ENCODE measurements at regions not wholly inside any gene's neighbourhood (a gene's known extent, or its start where the extent isn't known, plus 50 kb on each side); places are given as distances from the start of the nearest gene placed in this dataset.
"Not testable (repeated sequence)": the region's sequence is repeated elsewhere in the genome, so short reads cannot be mapped to it uniquely, and the experiment has no call there.

DNA sequence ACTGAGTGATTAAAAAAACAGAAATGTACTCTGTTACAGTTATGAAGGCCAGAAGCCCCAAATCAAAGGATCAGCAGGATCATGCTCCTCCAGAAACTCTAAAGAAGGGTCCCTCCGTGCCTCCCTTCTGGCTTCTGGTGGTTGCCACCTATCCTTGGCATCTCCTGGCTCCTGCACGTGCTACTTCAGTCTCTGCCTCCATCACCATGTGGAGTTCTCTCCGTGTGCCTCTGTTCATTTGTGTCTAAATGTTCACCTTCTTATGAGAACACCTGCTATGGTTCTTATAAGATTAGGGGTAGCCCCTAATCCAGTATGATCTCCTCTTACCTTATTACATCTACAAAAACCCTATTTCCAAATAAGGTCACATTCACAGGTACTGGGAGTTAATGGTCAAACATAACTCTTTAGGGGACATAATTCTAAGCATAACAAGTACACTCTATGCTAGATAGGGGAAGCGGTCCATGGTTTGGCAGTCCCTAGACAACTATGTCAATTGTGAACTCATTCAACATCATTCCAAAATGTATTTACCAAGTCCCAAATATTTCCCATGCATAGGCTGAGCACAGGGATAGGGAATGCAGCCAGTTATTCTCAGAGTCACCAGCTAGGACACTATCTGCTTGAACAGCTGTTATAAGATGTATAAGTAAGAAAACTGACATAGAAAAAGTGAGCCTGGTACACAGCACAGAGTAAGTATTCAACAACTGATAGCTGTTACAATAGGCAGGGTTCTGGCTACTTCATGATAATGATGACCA is 295.5 kb upstream of the BOD1L1 start:
- H3K9me2 ChIP-seq (replicated peaks; ENCODE audit: low read length), result no peaks in the 10 kb centered on the region
- BruUV-seq (replicated peaks), result no TSS peak
- H3K4me2 ChIP-seq (ENCODE audit: low read length), result no peak overlapping the region
- no peaks in the 10 kb centered on the region for H3K27me3 ChIP-seq (ENCODE audit: low read length)
- H3K4me3 ChIP-seq (ENCODE audit: low read length), result no peak overlapping the region
- DNase-seq (no peak), ATAC-seq (no peak)
- H3K36me3 ChIP-seq (ENCODE audit: low read depth, low read length), result no peaks in the 10 kb centered on the region
- H2AFZ ChIP-seq (ENCODE audit: low read length), result no peak overlapping the region
- H3K27ac ChIP-seq (ENCODE audit: low read length), result no peak overlapping the region
- intact Hi-C loops (cut with micrococcal nuclease), result no loop called here
- H3K4me1 ChIP-seq (ENCODE audit: insufficient read depth, low read length), result peaks cover 23% of the 10 kb centered on the region
- H3F3A ChIP-seq (ENCODE audit: low read length, unreplicated experiment), result no peaks in the 10 kb centered on the region
- no peak for TF ChIP-seq EZH2 (IDR thresholded peaks at IDR 0.05; ENCODE audit: low read length, unreplicated experiment)
- TF ChIP-seq, protein P1, sequence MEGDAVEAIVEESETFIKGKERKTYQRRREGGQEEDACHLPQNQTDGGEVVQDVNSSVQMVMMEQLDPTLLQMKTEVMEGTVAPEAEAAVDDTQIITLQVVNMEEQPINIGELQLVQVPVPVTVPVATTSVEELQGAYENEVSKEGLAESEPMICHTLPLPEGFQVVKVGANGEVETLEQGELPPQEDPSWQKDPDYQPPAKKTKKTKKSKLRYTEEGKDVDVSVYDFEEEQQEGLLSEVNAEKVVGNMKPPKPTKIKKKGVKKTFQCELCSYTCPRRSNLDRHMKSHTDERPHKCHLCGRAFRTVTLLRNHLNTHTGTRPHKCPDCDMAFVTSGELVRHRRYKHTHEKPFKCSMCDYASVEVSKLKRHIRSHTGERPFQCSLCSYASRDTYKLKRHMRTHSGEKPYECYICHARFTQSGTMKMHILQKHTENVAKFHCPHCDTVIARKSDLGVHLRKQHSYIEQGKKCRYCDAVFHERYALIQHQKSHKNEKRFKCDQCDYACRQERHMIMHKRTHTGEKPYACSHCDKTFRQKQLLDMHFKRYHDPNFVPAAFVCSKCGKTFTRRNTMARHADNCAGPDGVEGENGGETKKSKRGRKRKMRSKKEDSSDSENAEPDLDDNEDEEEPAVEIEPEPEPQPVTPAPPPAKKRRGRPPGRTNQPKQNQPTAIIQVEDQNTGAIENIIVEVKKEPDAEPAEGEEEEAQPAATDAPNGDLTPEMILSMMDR (conservative IDR thresholded peaks at IDR 0.05; ENCODE audit: low read depth, low read length), result no peak
- TF ChIP-seq EZH2phosphoT487 (IDR thresholded peaks at IDR 0.05; ENCODE audit: borderline replicate concordance, low read length), result no peak
- H3K9me3 ChIP-seq (ENCODE audit: low read length), result no peaks in the 10 kb centered on the region
- ChIA-PET POLR2A (ENCODE audit: unreplicated experiment) (no interaction called here), CTCF (no interaction called here)
- no peak overlapping the region for H3K9ac ChIP-seq (ENCODE audit: low read length)
- no peaks in the 10 kb centered on the region for H3K79me2 ChIP-seq (ENCODE audit: low read length)
- no peaks in the 10 kb centered on the region for H4K20me1 ChIP-seq (ENCODE audit: low read length)

DNA sequence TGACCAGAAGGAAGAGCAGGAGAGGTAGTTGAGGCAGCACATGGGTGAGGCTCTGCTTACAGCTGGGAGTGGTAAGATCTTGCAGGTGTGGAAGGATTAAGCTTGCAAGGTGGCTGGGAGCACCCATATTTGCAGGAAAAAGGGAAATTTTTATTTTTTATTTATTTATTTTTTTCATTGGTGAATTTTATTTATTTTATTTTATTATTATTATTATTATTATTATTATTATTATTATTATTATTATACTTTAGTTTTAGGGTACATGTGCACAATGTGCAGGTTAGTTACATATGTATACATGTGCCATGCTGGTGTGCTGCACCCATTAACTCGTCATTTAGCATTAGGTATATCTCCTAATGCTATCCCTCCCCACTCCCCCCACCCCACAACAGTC is 297.4 kb upstream of the BOD1L1 start:
- H3K9me2 ChIP-seq (replicated peaks; ENCODE audit: low read length); H3K9me3 ChIP-seq (ENCODE audit: low read length); intact Hi-C loops (cut with micrococcal nuclease); H2AFZ ChIP-seq (ENCODE audit: low read length); H3F3A ChIP-seq (ENCODE audit: low read length, unreplicated experiment); BruUV-seq (replicated peaks); H3K36me3 ChIP-seq (ENCODE audit: low read depth, low read length); ATAC-seq; H4K20me1 ChIP-seq (ENCODE audit: low read length); H3K4me3 ChIP-seq (ENCODE audit: low read length); POLR2A ChIA-PET (ENCODE audit: unreplicated experiment); H3K79me2 ChIP-seq (ENCODE audit: low read length); H3K27ac ChIP-seq (ENCODE audit: low read length); H3K4me2 ChIP-seq (ENCODE audit: low read length); DNase-seq; H3K27me3 ChIP-seq (ENCODE audit: low read length); H3K9ac ChIP-seq (ENCODE audit: low read length); CTCF ChIA-PET: not testable (repeated sequence)
- peaks cover 20% of the 10 kb centered on the region for H3K4me1 ChIP-seq (ENCODE audit: insufficient read depth, low read length)

DNA sequence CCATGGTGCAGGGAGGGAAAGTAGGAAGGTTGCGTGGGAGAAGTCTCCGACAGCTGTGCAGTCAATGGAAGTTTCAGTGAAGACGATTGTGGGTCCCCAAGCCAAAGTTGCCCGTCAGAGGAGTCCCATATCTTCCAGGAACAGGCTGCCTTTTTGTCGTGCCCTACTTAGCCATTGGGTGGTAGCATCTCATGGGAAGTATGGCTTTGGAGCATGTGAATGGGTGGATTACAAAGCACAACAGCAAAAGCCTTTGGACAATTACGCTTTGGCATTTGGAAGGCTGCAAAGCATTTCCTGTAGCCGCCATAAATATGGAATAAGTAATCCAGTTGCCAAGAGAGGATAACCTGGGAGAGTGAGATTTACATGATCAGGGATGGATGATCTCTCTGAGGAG is 300.7 kb upstream of the BOD1L1 start:
- DNase-seq (no peak), ATAC-seq (no peak)
- POLR2A ChIA-PET (ENCODE audit: unreplicated experiment), result no interaction called here
- intact Hi-C loops (cut with micrococcal nuclease), result no loop called here
- no peaks in the 10 kb centered on the region for H3F3A ChIP-seq (ENCODE audit: low read length, unreplicated experiment)
- H3K9me2 ChIP-seq (replicated peaks; ENCODE audit: low read length), result no peaks in the 10 kb centered on the region
- no peaks in the 10 kb centered on the region for H4K20me1 ChIP-seq (ENCODE audit: low read length)
- H3K36me3 ChIP-seq (ENCODE audit: low read depth, low read length), result no peaks in the 10 kb centered on the region
- BruUV-seq (replicated peaks), result no TSS peak
- no peak overlapping the region for H2AFZ ChIP-seq (ENCODE audit: low read length)
- H3K27ac ChIP-seq (ENCODE audit: low read length), result no peak overlapping the region
- no peaks in the 10 kb centered on the region for H3K27me3 ChIP-seq (ENCODE audit: low read length)
- H3K4me1 ChIP-seq (ENCODE audit: insufficient read depth, low read length), result no peaks in the 10 kb centered on the region
- no peaks in the 10 kb centered on the region for H3K79me2 ChIP-seq (ENCODE audit: low read length)
- H3K4me3 ChIP-seq (ENCODE audit: low read length), result no peak overlapping the region
- H3K9ac ChIP-seq (ENCODE audit: low read length), result no peak overlapping the region
- no peaks in the 10 kb centered on the region for H3K9me3 ChIP-seq (ENCODE audit: low read length)
- H3K4me2 ChIP-seq (ENCODE audit: low read length), result no peak overlapping the region
- TF ChIP-seq, protein P1 (conservative IDR thresholded peaks at IDR 0.05; ENCODE audit: low read depth, low read length), result no peak
- TF ChIP-seq EZH2phosphoT487 (IDR thresholded peaks at IDR 0.05; ENCODE audit: borderline replicate concordance, low read length), result no peak
- TF ChIP-seq EZH2 (IDR thresholded peaks at IDR 0.05; ENCODE audit: low read length, unreplicated experiment), result no peak
- CTCF ChIA-PET, result no interaction called here
